GM19043 (cell line): ENCODE measurements at regions not wholly inside any gene's neighbourhood (a gene's known extent, or its start where the extent isn't known, plus 50 kb on each side); places are given as distances from the start of the nearest gene placed in this dataset.

Source experiments
- ATAC-seq: cut with Tn5 transposase; IDR thresholded peaks from one replicate; pipeline ENCODE4 v1.9.1; 2021; ENCODE audit warnings: low read depth; ENCODE audit not compliant: unreplicated experiment

- ATAC-seq: no peak
Measured at GRCh38 chr4:56243107-56243506, 144.2 kb downstream of the AASDH start.

- ATAC-seq: no peak
Measured at GRCh38 chr4:56241500-56241899, 145.8 kb downstream of the AASDH start.

- no peak for ATAC-seq
Measured at GRCh38 chr4:56240554-56241174, 146.6 kb downstream of the AASDH start.

- no peak for ATAC-seq
Measured at GRCh38 chr4:56238251-56238650, 149.0 kb downstream of the AASDH start.

GRCh38 chr4:56235725-56236124, 151.6 kb downstream of the AASDH start:
- no peak for ATAC-seq

GRCh38 chr4:56235011-56235410, 152.3 kb downstream of the AASDH start:
- ATAC-seq: no peak

GRCh38 chr4:56234098-56234497, 153.2 kb downstream of the AASDH start:
- no peak for ATAC-seq

GRCh38 chr4:56231410-56231809, 155.9 kb downstream of the AASDH start:
- ATAC-seq: no peak

- ATAC-seq: no peak
Measured at GRCh38 chr4:56229947-56230346, 157.3 kb downstream of the AASDH start.

GRCh38 chr4:56227301-56227835, 159.9 kb downstream of the AASDH start:
- no peak for ATAC-seq

GRCh38 chr4:56226579-56226978, 160.7 kb downstream of the AASDH start:
- no peak for ATAC-seq

- no peak for ATAC-seq
Measured at GRCh38 chr4:56224641-56225040, 162.7 kb downstream of the AASDH start.

GRCh38 chr4:56222514-56222913, 164.8 kb downstream of the AASDH start:
- ATAC-seq: no peak

GRCh38 chr4:56220261-56220660, 167.0 kb downstream of the AASDH start:
- ATAC-seq: no peak

GRCh38 chr4:56219447-56219846, 167.8 kb downstream of the AASDH start:
- ATAC-seq: no peak

GRCh38 chr4:56218230-56218895, 168.9 kb downstream of the AASDH start:
- ATAC-seq: no peak

- ATAC-seq: no peak
Measured at GRCh38 chr4:56217343-56217890, 169.9 kb downstream of the AASDH start.

- no peak for ATAC-seq
Measured at GRCh38 chr4:56215901-56216300, 171.4 kb downstream of the AASDH start.

- no peak for ATAC-seq
Measured at GRCh38 chr4:56215141-56215783, 172.0 kb downstream of the AASDH start.

- ATAC-seq: no peak
Measured at GRCh38 chr4:56213543-56213942, 173.7 kb downstream of the AASDH start.

GRCh38 chr4:56212774-56213173, 174.5 kb downstream of the AASDH start:
- no peak for ATAC-seq
